GM19240 (cell line): ENCODE measurements at regions not wholly inside any gene's neighbourhood (a gene's known extent, or its start where the extent isn't known, plus 50 kb on each side); places are given as distances from the start of the nearest gene placed in this dataset.

ENCODE experiments used
- DNase-seq: peaks from one replicate; pipeline ENCODE4 v3.0.0; 2011; ENCODE audit warnings: low spot score; ENCODE audit not compliant: insufficient read length

GRCh38 chr5:171628633-171628974 is 157.0 kb upstream of the SMIM23 start:
- DNase-seq: no peak

- DNase-seq: no peak
These were observed 156.4 kb upstream of the SMIM23 start for GRCh38 chr5:171629221-171629620.

GRCh38 chr5:171629628-171630349 is 155.8 kb upstream of the SMIM23 start:
- DNase-seq: no peak

- no peak for DNase-seq
These were observed 155.1 kb upstream of the SMIM23 start for GRCh38 chr5:171630350-171631065.

GRCh38 chr5:171632616-171633015 is 153.0 kb upstream of the SMIM23 start:
- DNase-seq: no peak

- DNase-seq: peak; percentile 25
These were observed 151.7 kb upstream of the SMIM23 start for GRCh38 chr5:171633776-171634470.

- DNase-seq: no peak
These were observed 151.1 kb upstream of the SMIM23 start for GRCh38 chr5:171634511-171634910.

- DNase-seq: no peak
These were observed 150.6 kb upstream of the SMIM23 start for GRCh38 chr5:171635028-171635427.

- no peak for DNase-seq
These were observed 149.9 kb upstream of the SMIM23 start for GRCh38 chr5:171635561-171636245.

- DNase-seq: no peak
These were observed 147.8 kb upstream of the SMIM23 start for GRCh38 chr5:171637811-171638210.

- DNase-seq: no peak
These were observed 146.4 kb upstream of the SMIM23 start for GRCh38 chr5:171639205-171639621.

GRCh38 chr5:171639966-171640365 is 145.7 kb upstream of the SMIM23 start:
- no peak for DNase-seq

- DNase-seq: no peak
These were observed 145.1 kb upstream of the SMIM23 start for GRCh38 chr5:171640480-171640879.

- no peak for DNase-seq
These were observed 143.7 kb upstream of the SMIM23 start for GRCh38 chr5:171641891-171642290.

- no peak for DNase-seq
These were observed 142.7 kb upstream of the SMIM23 start for GRCh38 chr5:171642894-171643293.

- no peak for DNase-seq
These were observed 141.1 kb upstream of the SMIM23 start for GRCh38 chr5:171644536-171644935.

GRCh38 chr5:171646102-171647042 is 139.2 kb upstream of the SMIM23 start:
- no peak for DNase-seq

GRCh38 chr5:171647043-171647903 is 138.3 kb upstream of the SMIM23 start:
- DNase-seq: no peak

GRCh38 chr5:171647904-171648260 is 137.7 kb upstream of the SMIM23 start:
- DNase-seq: no peak
